MM.1S (cell line): ENCODE measurements at regions not wholly inside any gene's neighbourhood (a gene's known extent, or its start where the extent isn't known, plus 50 kb on each side); places are given as distances from the start of the nearest gene placed in this dataset.

ENCODE experiments used
- CTCF ChIP-seq: fragments of 300-600 bp; sonication (generic); IDR thresholded peaks from 2 replicates; pipeline ENCODE4 v1.5.1; 2016; ENCODE audit warnings: antibody characterized with exemption, low read length, mixed read lengths
- EZH2 ChIP-seq: fragments of 300-600 bp; sonication (generic); optimal IDR thresholded peaks from 2 replicates; pipeline ENCODE3; 2017; ENCODE audit warnings: low read depth, mild to moderate bottlenecking, antibody characterized with exemption, low read length, mixed read lengths

- no peak for TF ChIP-seq EZH2
- TF ChIP-seq CTCF = peak; percentile 8; the same call in 1 of the 2 replicates
Measured at GRCh38 chr3:189563853-189564563, 67.2 kb upstream of the TP63 start.
